ENCODE measurements at regions not wholly inside any gene's neighbourhood (a gene's known extent, or its start where the extent isn't known, plus 50 kb on each side); places are given as distances from the start of the nearest gene placed in this dataset.

GRCh38 chr2:166613226-166613625, 119.2 kb upstream of the SCN7A start:
- TF ChIP-seq, protein P1, sequence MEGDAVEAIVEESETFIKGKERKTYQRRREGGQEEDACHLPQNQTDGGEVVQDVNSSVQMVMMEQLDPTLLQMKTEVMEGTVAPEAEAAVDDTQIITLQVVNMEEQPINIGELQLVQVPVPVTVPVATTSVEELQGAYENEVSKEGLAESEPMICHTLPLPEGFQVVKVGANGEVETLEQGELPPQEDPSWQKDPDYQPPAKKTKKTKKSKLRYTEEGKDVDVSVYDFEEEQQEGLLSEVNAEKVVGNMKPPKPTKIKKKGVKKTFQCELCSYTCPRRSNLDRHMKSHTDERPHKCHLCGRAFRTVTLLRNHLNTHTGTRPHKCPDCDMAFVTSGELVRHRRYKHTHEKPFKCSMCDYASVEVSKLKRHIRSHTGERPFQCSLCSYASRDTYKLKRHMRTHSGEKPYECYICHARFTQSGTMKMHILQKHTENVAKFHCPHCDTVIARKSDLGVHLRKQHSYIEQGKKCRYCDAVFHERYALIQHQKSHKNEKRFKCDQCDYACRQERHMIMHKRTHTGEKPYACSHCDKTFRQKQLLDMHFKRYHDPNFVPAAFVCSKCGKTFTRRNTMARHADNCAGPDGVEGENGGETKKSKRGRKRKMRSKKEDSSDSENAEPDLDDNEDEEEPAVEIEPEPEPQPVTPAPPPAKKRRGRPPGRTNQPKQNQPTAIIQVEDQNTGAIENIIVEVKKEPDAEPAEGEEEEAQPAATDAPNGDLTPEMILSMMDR (IDR thresholded peaks at IDR 0.05): no peak
- TF ChIP-seq POLR2A (IDR thresholded peaks at IDR 0.05): no peak

All from body of pancreas (tissue), 4 donors.